ENCODE measurements at regions not wholly inside any gene's neighbourhood (a gene's known extent, or its start where the extent isn't known, plus 50 kb on each side); places are given as distances from the start of the nearest gene placed in this dataset.
A peak's percentile ranks its signal among the peaks of the same experiment; 100 is the strongest.

GRCh38 chr7:116392806-116393205 is 106.7 kb upstream of the CAV2 start:
- H3K27me3 ChIP-seq = no peaks in the 10 kb centered on the region
- TF ChIP-seq CTCF (IDR thresholded peaks at IDR 0.05) (no peak), POLR2A (IDR thresholded peaks at IDR 0.05) (no peak)
- H3K4me3 ChIP-seq = no peak overlapping the region
- intact Hi-C loops (cut with DNase I; ENCODE audit: low total_unique reads) = no loop called here
- H3K36me3 ChIP-seq (ENCODE audit: low read depth, missing control alignments) = no peaks in the 10 kb centered on the region
- H3K4me1 ChIP-seq = no peaks in the 10 kb centered on the region
- H3K27ac ChIP-seq = no peak overlapping the region
- no peaks in the 10 kb centered on the region for H3K9me3 ChIP-seq
- DNase-seq = no peak

GRCh38 chr7:116393654-116394053 is 105.9 kb upstream of the CAV2 start:
- H3K4me3 ChIP-seq = no peak overlapping the region
- no peak for DNase-seq
- 48 to 71% methylated on average over 6 of the region's 6 CpGs for WGBS, 2 donors
- intact Hi-C loops (cut with DNase I; ENCODE audit: low total_unique reads) = no loop called here
- no peaks in the 10 kb centered on the region for H3K27me3 ChIP-seq
- no peaks in the 10 kb centered on the region for H3K9me3 ChIP-seq
- H3K4me1 ChIP-seq = no peaks in the 10 kb centered on the region
- no peak overlapping the region for H3K27ac ChIP-seq
- no peak for TF ChIP-seq CTCF (IDR thresholded peaks at IDR 0.05)
- no peaks in the 10 kb centered on the region for H3K36me3 ChIP-seq (ENCODE audit: low read depth, missing control alignments)

GRCh38 chr7:116394106-116394505 is 105.4 kb upstream of the CAV2 start:
- H3K36me3 ChIP-seq (ENCODE audit: low read depth, missing control alignments) = no peaks in the 10 kb centered on the region
- H3K27me3 ChIP-seq = no peaks in the 10 kb centered on the region
- H3K4me1 ChIP-seq = no peaks in the 10 kb centered on the region
- H3K9me3 ChIP-seq = no peaks in the 10 kb centered on the region
- DNase-seq = no peak
- WGBS, 2 donors = 89 to 91% methylated on average over 11 of the region's 11 CpGs
- intact Hi-C loops (cut with DNase I; ENCODE audit: low total_unique reads) = no loop called here
- TF ChIP-seq CTCF (IDR thresholded peaks at IDR 0.05) = no peak
- no peak for TF ChIP-seq POLR2A (IDR thresholded peaks at IDR 0.05)
- H3K27ac ChIP-seq = no peak overlapping the region
- no peak overlapping the region for H3K4me3 ChIP-seq

- no peak for DNase-seq
- TF ChIP-seq CTCF (IDR thresholded peaks at IDR 0.05) (no peak), POLR2A (IDR thresholded peaks at IDR 0.05) (no peak)
- H3K36me3 ChIP-seq (ENCODE audit: low read depth, missing control alignments) = no peaks in the 10 kb centered on the region
- no peaks in the 10 kb centered on the region for H3K9me3 ChIP-seq
- intact Hi-C loops (cut with DNase I; ENCODE audit: low total_unique reads) = no loop called here
- H3K4me1 ChIP-seq = no peaks in the 10 kb centered on the region
- WGBS, 2 donors = 40 to 56% methylated on average over 3 of the region's 3 CpGs
- no peaks in the 10 kb centered on the region for H3K27me3 ChIP-seq
- H3K4me3 ChIP-seq = no peak overlapping the region
- peak overlapping the region in 1 of 2 donors; percentile 47 for H3K27ac ChIP-seq
Measured at GRCh38 chr7:116395141-116395791, 104.3 kb upstream of the CAV2 start.

- WGBS, 2 donors = 95 to 98% methylated on average over 2 of the region's 2 CpGs
- Histone ChIP-seq H3K27me3 (no peaks in the 10 kb centered on the region), H3K4me1 (no peaks in the 10 kb centered on the region), H3K9me3 (no peaks in the 10 kb centered on the region), H3K27ac (no peak overlapping the region), H3K4me3 (no peak overlapping the region), H3K36me3 (ENCODE audit: low read depth, missing control alignments) (no peaks in the 10 kb centered on the region)
- TF ChIP-seq POLR2A (IDR thresholded peaks at IDR 0.05) (no peak), CTCF (IDR thresholded peaks at IDR 0.05) (no peak)
- intact Hi-C loops (cut with DNase I; ENCODE audit: low total_unique reads) = no loop called here
- DNase-seq = no peak
Measured at GRCh38 chr7:116398672-116399071, 100.9 kb upstream of the CAV2 start.

Data from testis (tissue), 2 donors.